MM.1S (cell line): ENCODE measurements at regions not wholly inside any gene's neighbourhood (a gene's known extent, or its start where the extent isn't known, plus 50 kb on each side); places are given as distances from the start of the nearest gene placed in this dataset.

ENCODE experiments used
- DNase-seq: peaks from one replicate; pipeline ENCODE4 v3.0.0-alpha.2; 2015
- H2AFZ ChIP-seq: fragments of 300-600 bp; sonication (generic); 2 replicates; pipeline ENCODE4 v1.6.0; 2016; ENCODE audit warnings: antibody characterized with exemption, low read length
- H3F3A ChIP-seq: fragments of 300-600 bp; sonication (generic); 2 replicates; pipeline ENCODE4 v1.6.1; 2016; ENCODE audit warnings: mild to moderate bottlenecking, antibody characterized with exemption, low read length, moderate library complexity, mixed read lengths; ENCODE audit not compliant: insufficient read depth
- H3K27ac ChIP-seq: fragments of 300-600 bp; sonication (generic); 2 replicates; pipeline ENCODE4 v1.5.1; 2016; ENCODE audit warnings: mild to moderate bottlenecking, low read length
- H3K27me3 ChIP-seq: fragments of 300-600 bp; sonication (generic); replicated peaks from 2 replicates; pipeline ENCODE4 v1.6.0; 2016; ENCODE audit warnings: low read length; ENCODE audit not compliant: insufficient read depth
- H3K36me3 ChIP-seq: fragments of 300-600 bp; sonication (generic); replicated peaks from 2 replicates; pipeline ENCODE4 v1.6.1; 2016; ENCODE audit warnings: mild to moderate bottlenecking, low read length, mixed read lengths; ENCODE audit not compliant: insufficient read depth
- H3K4me1 ChIP-seq: fragments of 300-600 bp; sonication (generic); 2 replicates; pipeline ENCODE4 v1.6.1; 2016; ENCODE audit warnings: low read length, mixed read lengths
- H3K4me2 ChIP-seq: fragments of 300-600 bp; sonication (generic); 2 replicates; pipeline ENCODE4 v1.6.0; 2016; ENCODE audit warnings: low read depth, low read length
- H3K4me3 ChIP-seq: fragments of 300-600 bp; sonication (generic); 2 replicates; pipeline ENCODE4 v1.5.1; 2016; ENCODE audit warnings: low read length, mixed read lengths
- H3K79me2 ChIP-seq: fragments of 300-600 bp; sonication (generic); 2 replicates; pipeline ENCODE4 v1.6.1; 2016; ENCODE audit warnings: mixed run types, low read length, mixed read lengths
- H3K9ac ChIP-seq: fragments of 300-600 bp; sonication (generic); 2 replicates; pipeline ENCODE4 v1.6.1; 2016; ENCODE audit warnings: low read length, mixed read lengths
- H3K9me2 ChIP-seq: fragments of 300-600 bp; sonication (generic); replicated peaks from 2 replicates; pipeline ENCODE4 v1.6.1; 2016; ENCODE audit warnings: mild to moderate bottlenecking, low read length, mixed read lengths; ENCODE audit not compliant: insufficient read depth
- H3K9me3 ChIP-seq: fragments of 300-600 bp; sonication (generic); replicated peaks from 2 replicates; pipeline ENCODE4 v1.6.1; 2016; ENCODE audit warnings: mild to moderate bottlenecking, low read length, mixed read lengths; ENCODE audit not compliant: insufficient read depth
- H4K20me1 ChIP-seq: fragments of 300-600 bp; sonication (generic); 2 replicates; pipeline ENCODE4 v1.6.1; 2016; ENCODE audit warnings: mild to moderate bottlenecking, low read length, moderate library complexity, mixed read lengths; ENCODE audit not compliant: insufficient read depth
- CTCF ChIP-seq: fragments of 300-600 bp; sonication (generic); IDR thresholded peaks from 2 replicates; pipeline ENCODE4 v1.5.1; 2016; ENCODE audit warnings: antibody characterized with exemption, low read length, mixed read lengths
- EZH2 ChIP-seq: fragments of 300-600 bp; sonication (generic); optimal IDR thresholded peaks from 2 replicates; pipeline ENCODE3; 2017; ENCODE audit warnings: low read depth, mild to moderate bottlenecking, antibody characterized with exemption, low read length, mixed read lengths
- EZH2phosphoT487 ChIP-seq: fragments of 300-600 bp; sonication (generic); IDR thresholded peaks from 2 replicates; pipeline ENCODE4 v1.6.1; 2018; ENCODE audit warnings: antibody characterized with exemption, low read length

- H3F3A ChIP-seq = no peaks in the 10 kb centered on the region
- H3K9ac ChIP-seq = no peak overlapping the region
- H3K9me2 ChIP-seq = no peaks in the 10 kb centered on the region
- no peak overlapping the region for H2AFZ ChIP-seq
- DNase-seq = no peak
- H3K4me2 ChIP-seq = no peak overlapping the region
- no peaks in the 10 kb centered on the region for H3K79me2 ChIP-seq
- H3K4me1 ChIP-seq = no peaks in the 10 kb centered on the region
- H3K36me3 ChIP-seq = no peaks in the 10 kb centered on the region
- no peaks in the 10 kb centered on the region for H4K20me1 ChIP-seq
- H3K27me3 ChIP-seq = no peaks in the 10 kb centered on the region
- H3K4me3 ChIP-seq = no peak overlapping the region
- H3K27ac ChIP-seq = no peak overlapping the region
- TF ChIP-seq CTCF (no peak), EZH2 (no peak), EZH2phosphoT487 (no peak)
- no peaks in the 10 kb centered on the region for H3K9me3 ChIP-seq
These were observed 585.2 kb downstream of the ZNF608 start for GRCh38 chr5:124161266-124161665.

- TF ChIP-seq EZH2phosphoT487 (no peak), CTCF (no peak), EZH2 (no peak)
- H2AFZ ChIP-seq = no peak overlapping the region
- H3K27me3 ChIP-seq = no peaks in the 10 kb centered on the region
- no peaks in the 10 kb centered on the region for H3K9me3 ChIP-seq
- H3K27ac ChIP-seq = no peak overlapping the region
- no peak overlapping the region for H3K9ac ChIP-seq
- H3K4me3 ChIP-seq = no peak overlapping the region
- H3K4me1 ChIP-seq = no peaks in the 10 kb centered on the region
- no peaks in the 10 kb centered on the region for H4K20me1 ChIP-seq
- H3K36me3 ChIP-seq = no peaks in the 10 kb centered on the region
- no peaks in the 10 kb centered on the region for H3K9me2 ChIP-seq
- no peaks in the 10 kb centered on the region for H3F3A ChIP-seq
- no peak for DNase-seq
- H3K4me2 ChIP-seq = no peak overlapping the region
- H3K79me2 ChIP-seq = no peaks in the 10 kb centered on the region
These were observed 586.2 kb downstream of the ZNF608 start for GRCh38 chr5:124160265-124160664.

GRCh38 chr5:124157320-124157719, 589.1 kb downstream of the ZNF608 start:
- H3K79me2 ChIP-seq = no peaks in the 10 kb centered on the region
- DNase-seq = peak; percentile 23
- no peaks in the 10 kb centered on the region for H3K9me2 ChIP-seq
- H4K20me1 ChIP-seq = no peaks in the 10 kb centered on the region
- no peak overlapping the region for H3K27ac ChIP-seq
- H3K4me1 ChIP-seq = no peaks in the 10 kb centered on the region
- no peak overlapping the region for H2AFZ ChIP-seq
- H3K36me3 ChIP-seq = no peaks in the 10 kb centered on the region
- no peak overlapping the region for H3K4me3 ChIP-seq
- H3F3A ChIP-seq = no peaks in the 10 kb centered on the region
- H3K9ac ChIP-seq = no peak overlapping the region
- peak overlapping the region; percentile 1; the same call in 1 of the 2 replicates for H3K4me2 ChIP-seq
- H3K9me3 ChIP-seq = no peaks in the 10 kb centered on the region
- TF ChIP-seq EZH2phosphoT487 = no peak
- TF ChIP-seq EZH2 = no peak
- no peak for TF ChIP-seq CTCF
- no peaks in the 10 kb centered on the region for H3K27me3 ChIP-seq
